Neural cell (in vitro differentiated cells): ENCODE measurements at regions not wholly inside any gene's neighbourhood (a gene's known extent, or its start where the extent isn't known, plus 50 kb on each side); places are given as distances from the start of the nearest gene placed in this dataset.

Experiments used
- EP300 ChIP-seq: fragments of 450-650 bp; conservative IDR thresholded peaks from 2 replicates; pipeline ENCODE4 v1.6.1; 2014; ENCODE audit warnings: antibody characterized with exemption, mild to moderate bottlenecking, moderate library complexity; ENCODE audit not compliant: poor library complexity, severe bottlenecking
- EZH2 ChIP-seq: fragments of 200-600, 300-800 bp; shearing (Covaris generic), sonication (generic); IDR thresholded peaks from 2 replicates; pipeline ENCODE4 v1.6.1; 2014; ENCODE audit warnings: antibody characterized with exemption, low read length, borderline replicate concordance, mild to moderate bottlenecking; ENCODE audit not compliant: insufficient read depth, poor library complexity, severe bottlenecking
- MXI1 ChIP-seq: fragments of 450-650 bp; conservative IDR thresholded peaks from 2 replicates; pipeline ENCODE4 v1.6.1; 2014; ENCODE audit warnings: antibody characterized with exemption, mild to moderate bottlenecking; ENCODE audit not compliant: poor library complexity, severe bottlenecking
- POLR2AphosphoS5 ChIP-seq: IDR thresholded peaks from 2 replicates; pipeline ENCODE4 v1.6.1; 2012
- RAD21 ChIP-seq: fragments of 450-650 bp; conservative IDR thresholded peaks from 2 replicates; pipeline ENCODE4 v1.6.1; 2014; ENCODE audit warnings: antibody characterized with exemption, mild to moderate bottlenecking, moderate library complexity
- SMC3 ChIP-seq: fragments of 450-650 bp; conservative IDR thresholded peaks from 2 replicates; pipeline ENCODE4 v1.6.1; 2014; ENCODE audit warnings: antibody characterized with exemption, mild to moderate bottlenecking, moderate library complexity; ENCODE audit not compliant: poor library complexity
- TAF1 ChIP-seq: IDR thresholded peaks from 2 replicates; pipeline ENCODE4 v1.6.1; 2012; ENCODE audit warnings: low read depth
- TF ChIP-seq, protein P1 (sequence below): fragments of 450-650 bp; IDR thresholded peaks from 2 replicates; pipeline ENCODE4 v1.5.1; 2014; ENCODE audit warnings: antibody characterized with exemption, mild to moderate bottlenecking, moderate library complexity; ENCODE audit not compliant: poor library complexity, severe bottlenecking
- TF ChIP-seq, protein P2 (sequence below): IDR thresholded peaks from 2 replicates; pipeline ENCODE4 v1.6.1; 2012; ENCODE audit warnings: borderline replicate concordance

DNA sequence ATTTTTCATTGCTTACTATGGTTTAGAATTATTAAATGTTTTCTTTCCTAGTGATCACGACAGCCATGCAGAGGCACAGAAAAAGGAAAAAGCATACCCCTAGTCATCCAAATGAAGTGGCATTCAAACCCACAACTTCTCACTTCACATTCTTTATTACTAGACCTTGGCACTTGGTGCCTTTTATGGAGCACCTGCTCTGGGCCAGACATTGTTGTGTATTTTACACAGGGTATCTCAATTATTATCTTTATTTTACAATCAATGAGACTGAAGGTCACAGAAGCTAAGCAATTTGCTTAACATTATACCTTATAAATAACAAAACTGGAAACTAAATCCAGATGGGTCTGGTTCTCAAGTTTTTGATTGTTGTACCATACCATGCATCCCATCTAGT lies 235.3 kb downstream of the LRATD1 start:
- TF ChIP-seq, protein P1, sequence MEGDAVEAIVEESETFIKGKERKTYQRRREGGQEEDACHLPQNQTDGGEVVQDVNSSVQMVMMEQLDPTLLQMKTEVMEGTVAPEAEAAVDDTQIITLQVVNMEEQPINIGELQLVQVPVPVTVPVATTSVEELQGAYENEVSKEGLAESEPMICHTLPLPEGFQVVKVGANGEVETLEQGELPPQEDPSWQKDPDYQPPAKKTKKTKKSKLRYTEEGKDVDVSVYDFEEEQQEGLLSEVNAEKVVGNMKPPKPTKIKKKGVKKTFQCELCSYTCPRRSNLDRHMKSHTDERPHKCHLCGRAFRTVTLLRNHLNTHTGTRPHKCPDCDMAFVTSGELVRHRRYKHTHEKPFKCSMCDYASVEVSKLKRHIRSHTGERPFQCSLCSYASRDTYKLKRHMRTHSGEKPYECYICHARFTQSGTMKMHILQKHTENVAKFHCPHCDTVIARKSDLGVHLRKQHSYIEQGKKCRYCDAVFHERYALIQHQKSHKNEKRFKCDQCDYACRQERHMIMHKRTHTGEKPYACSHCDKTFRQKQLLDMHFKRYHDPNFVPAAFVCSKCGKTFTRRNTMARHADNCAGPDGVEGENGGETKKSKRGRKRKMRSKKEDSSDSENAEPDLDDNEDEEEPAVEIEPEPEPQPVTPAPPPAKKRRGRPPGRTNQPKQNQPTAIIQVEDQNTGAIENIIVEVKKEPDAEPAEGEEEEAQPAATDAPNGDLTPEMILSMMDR = no peak
- TF ChIP-seq EP300 = no peak
- TF ChIP-seq SMC3 = no peak
- no peak for TF ChIP-seq TAF1
- TF ChIP-seq POLR2AphosphoS5 = no peak
- TF ChIP-seq EZH2 = no peak
- TF ChIP-seq RAD21 = no peak
- TF ChIP-seq, protein P2, sequence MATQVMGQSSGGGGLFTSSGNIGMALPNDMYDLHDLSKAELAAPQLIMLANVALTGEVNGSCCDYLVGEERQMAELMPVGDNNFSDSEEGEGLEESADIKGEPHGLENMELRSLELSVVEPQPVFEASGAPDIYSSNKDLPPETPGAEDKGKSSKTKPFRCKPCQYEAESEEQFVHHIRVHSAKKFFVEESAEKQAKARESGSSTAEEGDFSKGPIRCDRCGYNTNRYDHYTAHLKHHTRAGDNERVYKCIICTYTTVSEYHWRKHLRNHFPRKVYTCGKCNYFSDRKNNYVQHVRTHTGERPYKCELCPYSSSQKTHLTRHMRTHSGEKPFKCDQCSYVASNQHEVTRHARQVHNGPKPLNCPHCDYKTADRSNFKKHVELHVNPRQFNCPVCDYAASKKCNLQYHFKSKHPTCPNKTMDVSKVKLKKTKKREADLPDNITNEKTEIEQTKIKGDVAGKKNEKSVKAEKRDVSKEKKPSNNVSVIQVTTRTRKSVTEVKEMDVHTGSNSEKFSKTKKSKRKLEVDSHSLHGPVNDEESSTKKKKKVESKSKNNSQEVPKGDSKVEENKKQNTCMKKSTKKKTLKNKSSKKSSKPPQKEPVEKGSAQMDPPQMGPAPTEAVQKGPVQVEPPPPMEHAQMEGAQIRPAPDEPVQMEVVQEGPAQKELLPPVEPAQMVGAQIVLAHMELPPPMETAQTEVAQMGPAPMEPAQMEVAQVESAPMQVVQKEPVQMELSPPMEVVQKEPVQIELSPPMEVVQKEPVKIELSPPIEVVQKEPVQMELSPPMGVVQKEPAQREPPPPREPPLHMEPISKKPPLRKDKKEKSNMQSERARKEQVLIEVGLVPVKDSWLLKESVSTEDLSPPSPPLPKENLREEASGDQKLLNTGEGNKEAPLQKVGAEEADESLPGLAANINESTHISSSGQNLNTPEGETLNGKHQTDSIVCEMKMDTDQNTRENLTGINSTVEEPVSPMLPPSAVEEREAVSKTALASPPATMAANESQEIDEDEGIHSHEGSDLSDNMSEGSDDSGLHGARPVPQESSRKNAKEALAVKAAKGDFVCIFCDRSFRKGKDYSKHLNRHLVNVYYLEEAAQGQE = no peak
- TF ChIP-seq MXI1 = no peak
